ENCODE measurements at regions not wholly inside any gene's neighbourhood (a gene's known extent, or its start where the extent isn't known, plus 50 kb on each side); places are given as distances from the start of the nearest gene placed in this dataset.
"Not testable (repeated sequence)": the region's sequence is repeated elsewhere in the genome, so short reads cannot be mapped to it uniquely, and the experiment has no call there.

DNA sequence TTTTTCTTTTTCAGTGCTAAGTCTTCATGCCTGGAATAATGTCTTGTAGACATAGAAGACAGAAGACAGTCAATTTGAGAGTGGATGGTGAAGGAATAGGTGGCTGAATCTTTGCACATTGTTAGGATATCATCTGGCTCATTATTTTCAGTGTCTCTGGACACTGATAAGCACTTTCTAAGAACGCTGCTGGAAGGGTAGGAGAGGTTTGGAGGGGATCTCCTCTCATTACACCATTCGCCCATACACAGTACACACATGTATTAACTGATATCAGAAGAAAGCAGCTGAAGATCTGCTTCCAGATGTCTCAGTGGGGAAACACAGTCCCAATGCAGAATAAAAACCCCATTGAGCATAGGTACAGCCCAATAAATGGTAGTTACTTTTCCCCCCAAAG, 461.1 kb upstream of the DCN start:
- Mint-ChIP-seq H3K4me1 (ENCODE audit: low read depth) (no peaks in the 10 kb centered on the region), H3K27ac (ENCODE audit: unreplicated experiment) (no peak overlapping the region), H3K9me3 (ENCODE audit: low read depth) (no peaks in the 10 kb centered on the region), H3K36me3 (ENCODE audit: low read depth) (no peaks in the 10 kb centered on the region), H3K27me3 (ENCODE audit: low read depth) (no peaks in the 10 kb centered on the region), H3K4me3 (ENCODE audit: unreplicated experiment) (no peak overlapping the region)
- no peak for TF ChIP-seq CTCF (IDR thresholded peaks at IDR 0.05)
- DNase-seq (ENCODE audit: low spot score): no peak

- H3K27me3 Mint-ChIP-seq (ENCODE audit: low read depth): no peaks in the 10 kb centered on the region
These were observed 457.4 kb upstream of the DCN start for GRCh38 chr12:91640021-91640420.

GRCh38 chr12:91639327-91639726, 456.7 kb upstream of the DCN start:
- H3K27ac Mint-ChIP-seq (ENCODE audit: unreplicated experiment): no peak overlapping the region
- H3K27me3 Mint-ChIP-seq (ENCODE audit: low read depth): no peaks in the 10 kb centered on the region
- peaks cover 2% of the 10 kb centered on the region for H3K36me3 Mint-ChIP-seq (ENCODE audit: low read depth)
- H3K9me3 Mint-ChIP-seq (ENCODE audit: low read depth): peaks cover 2% of the 10 kb centered on the region
- DNase-seq (ENCODE audit: low spot score): no peak
- H3K4me3 Mint-ChIP-seq (ENCODE audit: unreplicated experiment): no peak overlapping the region
- TF ChIP-seq CTCF (IDR thresholded peaks at IDR 0.05): no peak
- H3K4me1 Mint-ChIP-seq (ENCODE audit: low read depth): peaks cover 4% of the 10 kb centered on the region

More at GRCh38 chr12:91640021-91640420, 457.4 kb upstream of the DCN start:
- H3K4me1 Mint-ChIP-seq (ENCODE audit: low read depth): peaks cover 2% of the 10 kb centered on the region
- no peak overlapping the region for H3K27ac Mint-ChIP-seq (ENCODE audit: unreplicated experiment)
- peaks cover 2% of the 10 kb centered on the region for H3K36me3 Mint-ChIP-seq (ENCODE audit: low read depth)
- H3K9me3 Mint-ChIP-seq (ENCODE audit: low read depth): no peaks in the 10 kb centered on the region
- DNase-seq (ENCODE audit: low spot score): no peak
- no peak overlapping the region for H3K4me3 Mint-ChIP-seq (ENCODE audit: unreplicated experiment)
- TF ChIP-seq CTCF (IDR thresholded peaks at IDR 0.05): no peak

GRCh38 chr12:91637789-91638624, 455.4 kb upstream of the DCN start:
- Mint-ChIP-seq H3K36me3 (ENCODE audit: low read depth) (peaks cover 2% of the 10 kb centered on the region), H3K27me3 (ENCODE audit: low read depth) (no peaks in the 10 kb centered on the region), H3K9me3 (ENCODE audit: low read depth) (peaks cover 2% of the 10 kb centered on the region), H3K4me3 (ENCODE audit: unreplicated experiment) (no peak overlapping the region), H3K27ac (ENCODE audit: unreplicated experiment) (no peak overlapping the region), H3K4me1 (ENCODE audit: low read depth) (peaks cover 4% of the 10 kb centered on the region)
- TF ChIP-seq CTCF (IDR thresholded peaks at IDR 0.05): no peak
- no peak for DNase-seq (ENCODE audit: low spot score)

DNA sequence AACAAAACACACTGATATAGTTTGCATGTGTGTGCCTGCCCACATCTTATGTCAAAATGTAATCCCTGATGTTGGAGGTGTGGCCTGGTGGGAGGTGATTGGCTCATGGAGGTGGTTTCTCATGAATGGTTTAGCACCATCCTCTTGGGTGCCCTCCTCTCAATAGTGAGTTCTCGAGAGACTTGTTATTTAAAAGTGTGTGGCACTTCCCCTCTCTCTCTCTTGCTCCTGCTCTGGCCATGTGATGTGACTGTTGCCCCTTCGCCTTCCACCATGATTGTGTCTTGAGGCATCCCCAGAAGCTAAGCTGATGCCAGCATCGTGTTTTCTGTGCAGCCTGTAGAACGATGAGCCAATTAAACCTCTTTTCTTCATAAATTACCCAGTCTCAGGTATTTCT, 454.1 kb upstream of the DCN start:
- DNase-seq (ENCODE audit: low spot score): no peak
- Mint-ChIP-seq H3K27ac (ENCODE audit: unreplicated experiment) (no peak overlapping the region), H3K27me3 (ENCODE audit: low read depth) (no peaks in the 10 kb centered on the region), H3K36me3 (ENCODE audit: low read depth) (peaks cover 2% of the 10 kb centered on the region), H3K4me1 (ENCODE audit: low read depth) (peaks cover 4% of the 10 kb centered on the region), H3K9me3 (ENCODE audit: low read depth) (peaks cover 2% of the 10 kb centered on the region), H3K4me3 (ENCODE audit: unreplicated experiment) (no peak overlapping the region)
- TF ChIP-seq CTCF (IDR thresholded peaks at IDR 0.05): no peak

DNA sequence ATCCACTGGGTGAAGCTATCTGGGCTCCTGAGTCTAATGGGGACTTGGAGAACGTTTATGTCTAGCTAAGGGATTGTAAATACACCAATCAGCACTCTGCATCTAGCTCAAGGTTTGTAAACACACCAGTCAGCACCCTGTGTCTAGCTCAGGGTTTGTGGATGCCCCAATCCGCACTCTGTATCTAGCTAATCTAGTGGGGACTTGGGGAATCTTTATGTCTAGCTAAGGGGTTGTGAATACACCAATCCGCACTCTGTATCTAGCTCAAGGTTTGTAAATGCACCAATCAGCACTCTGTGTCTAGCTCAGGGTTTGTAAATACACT, 451.7 kb upstream of the DCN start:
- not testable (repeated sequence) for DNase-seq (ENCODE audit: low spot score); H3K4me3 Mint-ChIP-seq (ENCODE audit: unreplicated experiment); H3K27ac Mint-ChIP-seq (ENCODE audit: unreplicated experiment); H3K4me1 Mint-ChIP-seq (ENCODE audit: low read depth); H3K9me3 Mint-ChIP-seq (ENCODE audit: low read depth); H3K36me3 Mint-ChIP-seq (ENCODE audit: low read depth); H3K27me3 Mint-ChIP-seq (ENCODE audit: low read depth)
